ENCODE measurements at regions not wholly inside any gene's neighbourhood (a gene's known extent, or its start where the extent isn't known, plus 50 kb on each side); places are given as distances from the start of the nearest gene placed in this dataset.

DNA sequence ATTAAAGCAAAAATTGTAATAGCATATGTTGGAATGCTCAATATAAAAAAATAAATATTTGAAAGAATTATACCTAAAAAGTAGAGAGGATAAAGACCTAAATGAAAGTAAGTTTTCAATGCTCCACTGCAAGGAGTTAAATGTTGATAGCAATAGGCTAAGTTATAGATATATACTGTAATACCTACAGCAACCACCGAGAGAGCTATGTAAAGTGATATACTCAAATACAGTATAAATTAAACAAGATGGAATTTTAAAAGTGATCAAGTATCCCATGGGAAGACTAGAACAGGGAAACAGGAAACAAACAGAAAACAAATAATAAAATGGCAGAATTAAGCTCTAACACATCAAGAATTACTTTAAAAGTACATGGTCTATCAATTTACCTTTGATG, 73.9 kb downstream of the CASP3 start:
- no peak for DNase-seq (ENCODE audit: low read depth in 1 of 2, low spot score in 1 of 2)

DNA sequence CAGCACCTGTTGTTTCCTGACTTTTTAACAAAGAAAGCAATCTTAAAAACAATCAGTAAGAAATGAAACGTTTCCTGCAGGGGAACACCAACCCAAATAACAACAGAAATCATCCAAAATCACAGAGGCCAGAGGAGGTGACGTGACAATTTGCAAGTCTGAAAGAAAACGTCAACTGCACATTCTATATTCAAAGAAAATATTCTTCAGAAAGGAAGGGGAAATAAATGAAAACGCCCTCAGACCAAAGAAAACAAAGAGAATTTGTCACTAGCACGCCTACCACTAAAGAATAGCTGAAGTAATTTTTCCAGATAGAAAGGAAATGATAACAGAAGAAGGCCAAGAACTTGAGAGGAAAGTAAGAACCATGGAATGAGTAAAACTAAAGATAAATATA, 74.4 kb downstream of the CASP3 start:
- DNase-seq (ENCODE audit: low read depth in 1 of 2, low spot score in 1 of 2), result peak in 1 of 2 donors; percentile 7

DNA sequence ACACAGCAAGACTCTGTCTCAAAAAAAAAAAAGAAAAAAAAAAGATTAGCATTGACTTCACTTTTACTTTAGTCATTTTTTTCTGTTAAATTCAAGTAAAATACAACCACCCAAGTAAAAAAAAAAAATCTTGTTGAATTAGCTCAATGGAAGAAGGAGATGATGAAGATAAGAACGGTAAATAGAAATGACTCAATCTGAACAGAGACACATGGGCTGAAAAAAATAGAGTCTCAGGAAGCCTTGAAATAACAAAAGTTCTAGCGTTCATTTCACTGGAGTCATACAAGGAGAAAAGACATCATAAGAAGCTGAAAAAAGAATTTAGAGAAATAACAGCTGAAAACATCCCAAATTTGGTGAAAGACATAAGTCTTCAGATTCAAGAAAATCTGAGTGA, 75.5 kb downstream of the CASP3 start:
- DNase-seq (ENCODE audit: low read depth in 1 of 2, low spot score in 1 of 2), result no peak

DNA sequence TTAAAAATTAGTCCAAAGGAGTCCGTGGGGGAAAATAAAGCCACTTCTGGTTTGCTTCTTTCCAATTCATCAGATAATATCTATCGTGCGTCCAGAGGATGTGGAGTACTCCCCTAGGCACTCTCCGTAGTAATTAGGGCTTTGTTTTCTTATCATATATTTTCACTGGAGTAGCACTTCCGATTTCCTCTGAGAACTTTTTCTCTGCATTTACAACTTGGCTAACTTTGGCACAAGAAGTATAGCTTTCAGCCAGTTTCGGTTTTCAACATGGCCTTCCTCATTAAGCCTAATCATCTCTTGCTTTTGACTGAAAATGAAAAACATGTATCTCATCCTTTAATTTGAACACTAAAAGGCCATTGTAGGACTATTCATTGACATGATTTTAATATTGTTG, 80.5 kb downstream of the CASP3 start:
- no peak for DNase-seq (ENCODE audit: low read depth in 1 of 2, low spot score in 1 of 2)

DNA sequence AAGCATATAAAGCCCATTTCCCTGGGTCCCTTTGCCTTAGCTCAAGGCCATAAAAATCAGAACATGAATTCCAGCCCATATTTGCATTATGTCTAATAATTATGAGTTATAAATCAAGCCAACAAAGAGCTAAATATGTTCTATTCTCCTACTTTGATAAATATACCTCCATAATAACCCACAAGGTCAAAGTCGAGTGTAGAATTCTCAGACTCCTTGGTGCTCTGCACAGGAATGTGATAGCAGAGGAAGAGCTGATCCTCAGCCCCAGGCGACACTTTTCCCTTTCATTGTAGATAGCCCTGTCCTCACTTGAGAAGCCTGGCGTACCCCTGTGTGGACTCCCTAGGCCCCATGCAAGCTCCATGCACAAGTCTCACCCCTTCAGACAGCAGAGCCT, 85.6 kb downstream of the CASP3 start:
- no peak for DNase-seq (ENCODE audit: low read depth in 1 of 2, low spot score in 1 of 2)

DNA sequence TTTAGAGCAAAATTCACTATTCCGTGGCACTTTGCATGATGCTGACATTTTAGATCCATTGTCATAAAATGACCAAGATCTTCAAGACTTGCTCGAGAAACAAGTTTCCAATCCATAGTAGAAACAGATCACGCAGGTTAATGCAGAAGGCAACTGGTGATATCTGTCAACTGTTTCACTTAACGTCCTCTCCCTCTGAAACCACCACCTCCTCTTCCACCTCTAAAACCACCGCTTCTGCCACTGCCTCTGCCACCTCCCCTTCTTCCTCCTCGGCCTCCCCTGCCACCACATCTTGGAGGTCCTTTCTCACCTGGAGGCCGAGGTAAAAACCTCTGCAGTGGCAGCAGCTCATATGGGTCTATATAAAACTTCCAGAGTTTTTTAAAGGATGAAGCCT, 84.6 kb upstream of the IRF2 start:
- no peak for DNase-seq (ENCODE audit: low read depth in 1 of 2, low spot score in 1 of 2)

DNA sequence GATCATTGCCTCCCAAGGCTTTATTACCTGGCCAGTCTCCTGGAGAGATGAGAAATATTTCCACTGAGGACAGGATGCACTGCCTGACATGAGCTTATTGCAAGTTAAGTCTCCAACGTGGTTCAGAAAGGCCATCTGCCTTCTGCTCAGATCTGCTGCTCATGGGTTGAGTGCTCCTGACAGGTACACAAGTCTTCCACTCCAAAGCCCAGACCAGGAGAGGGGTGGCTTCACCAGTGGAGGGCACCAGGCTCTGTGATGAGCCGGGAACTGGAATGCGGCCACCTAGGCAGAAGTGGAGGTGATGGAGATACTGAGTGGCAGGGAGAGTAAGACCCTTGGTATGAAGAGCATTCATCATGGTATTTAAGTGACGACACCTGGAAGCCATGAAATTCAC, 79.5 kb upstream of the IRF2 start:
- no peak for DNase-seq (ENCODE audit: low read depth in 1 of 2, low spot score in 1 of 2)

DNA sequence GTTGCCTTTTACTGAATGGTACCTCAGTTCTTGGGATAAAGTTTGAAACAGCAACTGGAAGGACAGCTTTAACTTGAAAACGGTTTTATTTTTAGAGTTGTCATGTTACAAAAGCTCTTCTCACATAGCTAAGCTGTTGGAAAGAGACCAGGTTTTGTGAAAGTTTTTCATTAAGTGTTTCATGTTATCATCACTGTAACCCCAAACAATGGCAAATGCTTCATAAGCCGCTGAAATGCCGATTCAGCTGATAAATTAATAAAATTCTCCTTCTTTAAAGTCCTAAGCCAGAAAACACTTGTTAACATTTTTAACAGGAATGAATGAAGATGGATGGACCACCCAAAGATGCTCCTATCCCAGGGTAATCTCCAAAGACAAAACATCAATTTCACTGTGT, 76.1 kb upstream of the IRF2 start:
- no peak for DNase-seq (ENCODE audit: low read depth in 1 of 2, low spot score in 1 of 2)

DNA sequence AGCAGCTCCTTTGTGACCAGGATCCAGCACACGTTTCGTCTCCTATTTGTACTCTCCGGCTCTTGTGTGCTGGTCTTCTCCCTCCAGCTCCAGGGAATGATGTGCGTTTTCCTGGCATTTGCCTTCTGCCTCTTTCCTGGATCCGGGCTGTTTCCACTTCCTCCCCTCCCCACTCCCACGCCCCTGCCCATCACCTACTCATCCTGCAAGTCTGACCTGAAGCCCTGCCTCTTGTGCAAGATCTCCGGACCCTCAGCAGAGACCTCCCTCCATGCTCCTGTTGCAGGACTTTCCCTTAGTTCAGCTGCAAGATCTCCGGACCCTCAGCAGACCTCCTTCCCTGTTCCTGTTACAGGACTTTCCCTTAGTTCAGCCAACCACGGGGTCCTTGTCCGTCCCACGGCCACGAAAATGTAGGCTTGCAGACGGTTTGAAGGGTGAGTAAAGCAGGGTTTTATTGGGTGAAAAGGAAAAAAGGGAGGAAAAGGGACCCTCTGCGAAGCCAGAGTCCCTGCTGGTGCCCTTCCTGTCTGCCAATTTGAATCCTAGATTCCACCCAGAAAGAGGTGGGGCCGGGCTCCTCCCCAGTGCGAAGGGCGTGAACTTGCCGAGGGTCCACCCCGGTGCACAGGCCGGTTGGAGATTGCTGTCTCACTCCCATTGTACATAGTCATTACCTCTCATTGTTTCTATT, 74.4 kb upstream of the IRF2 start:
- no peak for DNase-seq (ENCODE audit: low read depth in 1 of 2, low spot score in 1 of 2)

DNA sequence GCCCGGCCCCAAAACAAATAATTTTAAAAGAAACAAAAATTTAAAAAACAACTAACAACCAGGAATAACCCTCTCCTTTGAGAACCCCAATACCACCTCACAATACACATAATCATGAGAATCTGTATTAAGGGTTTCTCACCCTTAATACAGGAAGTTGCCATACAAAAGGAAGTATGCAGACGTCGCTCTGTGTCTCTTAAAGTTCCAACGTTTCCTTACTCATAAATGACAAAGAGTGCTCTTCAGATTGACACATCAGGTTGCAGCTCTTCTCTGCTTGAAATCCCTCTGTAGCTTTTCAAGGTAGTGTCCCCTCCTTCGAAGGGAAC, 73.9 kb upstream of the IRF2 start:
- no peak for DNase-seq (ENCODE audit: low read depth in 1 of 2, low spot score in 1 of 2)

DNA sequence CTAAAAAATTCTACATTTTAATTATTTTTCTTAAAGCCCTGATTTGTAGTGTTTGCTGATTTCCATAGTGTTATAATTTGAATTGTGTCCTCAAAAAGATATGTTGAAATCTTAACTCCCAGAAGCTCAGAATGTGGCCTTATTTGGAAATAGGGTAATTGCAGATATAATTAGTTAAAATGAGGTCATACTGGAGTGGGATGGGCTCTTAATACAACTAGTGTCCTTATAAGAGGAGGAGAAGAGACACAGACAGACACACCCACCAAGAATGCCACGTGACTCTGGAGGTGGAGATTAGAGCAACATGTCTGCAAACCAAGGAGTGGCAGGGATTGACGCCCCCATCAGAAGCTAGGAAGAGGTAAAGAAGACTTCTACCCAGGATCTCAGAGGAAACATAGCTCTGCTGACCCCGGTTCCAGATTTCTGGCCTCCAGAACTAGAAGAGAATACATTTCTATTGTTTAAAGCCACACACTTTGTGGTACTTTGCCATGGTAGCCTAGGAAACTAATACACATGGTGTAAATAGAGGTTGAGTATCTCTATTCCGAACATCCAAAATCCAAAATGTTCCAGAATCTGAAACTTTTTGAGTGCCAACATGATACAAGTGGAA, 70.5 kb upstream of the IRF2 start:
- no peak for DNase-seq (ENCODE audit: low read depth in 1 of 2, low spot score in 1 of 2)

DNA sequence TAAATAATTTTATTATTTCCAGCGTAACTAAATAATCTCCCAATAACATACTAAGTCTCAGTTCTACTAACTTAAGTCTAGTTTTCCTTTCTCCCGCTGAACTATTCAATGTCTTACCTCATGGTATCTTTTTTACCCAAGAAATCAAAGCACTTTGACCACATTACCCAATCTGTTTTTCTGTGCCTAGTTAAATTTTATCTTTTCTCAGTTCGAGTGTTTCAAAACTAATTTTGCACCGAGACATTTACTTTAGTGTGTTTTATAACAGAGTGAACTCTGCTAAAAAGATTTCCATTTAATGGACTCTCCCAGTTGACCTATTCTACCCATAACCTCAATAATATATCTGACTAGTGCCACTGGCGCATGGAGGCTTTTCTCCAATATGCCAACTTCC, 67.6 kb upstream of the IRF2 start:
- no peak for DNase-seq (ENCODE audit: low read depth in 1 of 2, low spot score in 1 of 2)

DNA sequence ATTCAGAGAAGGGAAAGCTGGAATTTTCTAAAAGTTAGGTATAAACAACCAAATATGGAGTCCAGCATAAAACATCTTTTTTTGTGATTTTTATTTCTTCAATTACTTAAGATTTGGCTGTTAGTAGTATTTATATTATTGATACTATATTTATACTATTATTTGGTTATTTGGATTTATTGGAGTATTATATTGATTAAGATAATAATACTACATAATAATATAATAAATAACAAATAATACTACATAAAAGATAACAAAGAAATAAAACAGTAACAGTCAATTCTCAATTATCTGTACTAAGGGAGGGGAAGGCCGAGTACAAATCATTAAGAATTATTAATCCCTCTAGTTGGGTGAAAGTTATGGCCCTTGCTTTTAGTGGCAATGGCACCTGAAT, 66.0 kb upstream of the IRF2 start:
- no peak for DNase-seq (ENCODE audit: low read depth in 1 of 2, low spot score in 1 of 2)

DNA sequence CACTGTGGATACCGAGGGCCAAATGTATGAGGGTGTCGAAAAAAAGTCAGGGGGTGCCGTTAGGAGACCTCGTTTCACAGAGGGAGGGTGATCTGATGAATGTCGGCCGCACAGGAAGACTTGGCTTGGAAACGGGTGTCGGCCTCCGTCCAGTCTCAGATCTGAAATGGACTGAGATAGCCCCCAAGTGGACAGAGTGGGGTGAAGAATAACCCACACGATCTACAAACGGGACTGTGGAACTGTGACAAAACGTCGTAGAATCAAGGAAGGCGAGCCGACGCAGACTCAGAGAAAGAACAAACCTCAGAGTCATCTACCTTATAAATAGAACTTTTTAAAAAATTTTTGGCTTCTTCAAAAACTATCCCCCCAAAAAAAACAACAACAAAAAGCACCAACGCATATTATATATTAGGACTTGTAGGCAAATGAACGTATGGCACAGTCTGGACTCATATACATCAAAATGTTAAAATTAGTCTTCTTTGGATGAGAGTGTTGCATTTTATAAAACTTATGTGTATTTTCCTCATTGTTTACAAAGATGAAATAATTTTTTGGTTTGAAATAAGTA, 63.8 kb upstream of the IRF2 start:
- peak; percentile 16 to 48 for DNase-seq (ENCODE audit: low read depth in 1 of 2, low spot score in 1 of 2)

DNA sequence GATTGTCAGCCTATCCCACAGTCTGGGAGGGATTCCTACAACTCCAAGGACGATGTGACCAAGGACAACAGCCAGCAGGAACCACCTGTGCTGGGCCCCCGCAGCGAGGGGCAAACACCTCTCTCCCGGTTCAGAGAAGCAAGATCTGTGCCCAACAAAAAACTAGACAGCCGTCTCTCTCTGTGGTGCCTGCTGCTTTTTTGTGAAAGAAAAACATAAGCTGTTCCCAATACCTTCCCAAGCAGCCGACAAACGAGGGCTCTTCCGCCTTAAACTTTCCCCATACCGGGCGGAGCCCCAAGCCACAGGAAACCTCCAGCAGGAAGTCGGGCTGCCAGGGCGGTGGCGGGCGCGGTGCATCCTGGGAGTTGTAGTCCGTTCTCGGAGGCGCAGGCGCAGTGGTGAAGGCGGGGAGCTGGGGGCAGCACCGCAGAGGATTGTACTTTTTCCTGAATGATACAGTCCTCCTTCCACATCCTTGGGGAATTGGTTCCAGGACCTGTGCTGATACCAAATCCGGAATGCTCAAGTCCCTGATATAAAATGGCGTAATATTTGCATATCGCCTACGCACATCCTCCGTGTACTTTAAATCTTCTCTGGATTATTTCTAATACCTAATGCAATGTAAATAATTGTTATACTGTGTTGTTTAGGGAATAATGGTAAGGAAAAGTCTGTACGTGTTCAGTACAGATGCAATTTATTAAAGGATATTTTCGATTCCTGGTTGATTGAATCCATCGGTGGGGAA, 63.1 kb upstream of the IRF2 start:
- DNase-seq (ENCODE audit: low read depth in 1 of 2, low spot score in 1 of 2), result peak; percentile 82 to 90

DNA sequence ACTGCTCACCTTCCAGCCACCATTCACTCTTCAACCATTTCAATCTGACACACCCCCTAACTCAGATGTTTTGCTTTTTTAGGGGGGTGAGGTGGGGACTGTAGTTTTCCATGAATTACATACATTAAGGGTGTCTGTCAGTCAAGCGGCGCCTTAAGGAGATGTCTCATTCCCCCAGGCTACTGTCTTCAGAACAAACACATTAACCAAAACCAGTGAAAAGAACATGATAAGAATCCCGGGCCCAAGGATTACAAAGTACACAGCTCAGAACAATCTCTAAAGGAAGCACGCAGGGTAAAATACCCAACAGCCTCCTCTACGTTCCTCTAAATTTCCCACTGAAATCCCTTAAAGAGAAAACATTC, 62.5 kb upstream of the IRF2 start:
- no peak for DNase-seq (ENCODE audit: low read depth in 1 of 2, low spot score in 1 of 2)

DNA sequence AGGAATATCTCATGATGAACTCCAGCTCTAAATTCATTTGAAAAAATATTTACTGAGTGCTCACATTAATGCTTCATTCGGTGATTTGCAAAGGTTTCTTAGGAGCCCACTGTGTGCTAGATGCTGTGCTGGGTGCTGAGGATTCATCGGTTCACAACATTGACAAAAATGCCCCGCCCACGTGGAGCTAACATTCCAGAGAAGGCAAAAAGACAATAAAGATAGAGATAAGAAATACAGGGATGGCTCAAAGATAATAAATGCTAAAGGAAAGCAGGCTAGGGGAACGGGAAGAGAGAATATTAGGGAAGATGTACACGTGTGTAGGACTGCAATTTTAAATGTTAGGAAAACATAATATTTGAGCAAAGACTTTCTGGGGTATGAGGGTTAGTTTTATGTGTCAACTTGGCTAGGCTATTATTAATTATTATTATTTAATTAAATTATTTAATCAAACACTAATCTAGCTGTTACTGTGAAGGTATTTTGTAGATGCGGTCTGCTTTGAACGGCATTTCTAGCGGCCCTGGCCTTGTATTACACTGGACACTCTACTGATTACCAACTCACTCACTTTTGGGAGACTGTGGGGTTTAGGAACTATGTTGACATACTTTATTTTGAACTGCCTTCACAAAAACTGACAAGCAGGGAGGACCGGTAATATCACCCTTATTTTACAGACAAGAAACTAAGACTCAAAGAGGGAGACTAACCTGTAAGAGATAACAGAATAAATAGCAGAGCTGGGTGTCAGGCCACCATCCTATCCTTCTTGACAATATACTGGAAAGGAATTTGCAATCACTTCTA, 61.9 kb upstream of the IRF2 start:
- no peak for DNase-seq (ENCODE audit: low read depth in 1 of 2, low spot score in 1 of 2)

DNA sequence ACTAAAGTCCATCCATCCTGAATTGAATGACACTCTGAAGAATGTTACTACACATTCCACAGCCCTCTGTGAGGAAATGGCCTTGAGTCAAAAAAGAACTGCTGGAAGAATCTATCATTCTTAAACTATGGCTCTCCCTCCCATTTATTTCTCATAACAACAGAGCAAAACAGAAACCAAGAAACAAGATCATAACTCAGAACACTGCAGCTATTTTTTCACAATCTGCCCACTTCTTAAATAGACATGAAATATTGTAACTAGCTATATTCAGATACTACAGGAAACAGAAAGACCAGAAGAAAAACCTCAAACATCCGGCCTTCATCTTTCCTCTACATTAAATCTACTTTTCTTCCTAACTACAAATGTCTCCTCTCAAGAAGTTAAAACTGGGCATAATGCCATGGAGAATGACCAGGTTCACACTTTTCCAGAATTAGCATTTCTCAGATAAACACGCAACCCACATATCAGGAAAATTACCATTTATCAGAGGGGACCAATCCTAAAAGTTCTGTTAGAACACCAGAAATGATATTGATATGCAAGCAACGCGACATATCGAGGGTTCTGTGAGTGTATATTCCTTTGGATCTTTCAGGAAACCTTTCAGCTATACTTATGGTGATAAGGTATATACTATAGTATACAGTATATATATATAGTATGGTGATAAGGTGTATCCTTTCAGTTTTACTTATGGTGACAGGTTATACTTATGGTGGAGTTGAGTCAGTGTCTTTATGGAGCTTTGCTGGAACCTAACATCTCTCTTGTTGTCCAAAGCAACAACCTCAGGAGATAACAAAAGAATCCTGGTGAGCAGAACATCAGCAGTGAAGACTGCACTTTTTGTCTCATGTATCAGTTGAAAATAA, 60.4 kb upstream of the IRF2 start:
- no peak for DNase-seq (ENCODE audit: low read depth in 1 of 2, low spot score in 1 of 2)

DNA sequence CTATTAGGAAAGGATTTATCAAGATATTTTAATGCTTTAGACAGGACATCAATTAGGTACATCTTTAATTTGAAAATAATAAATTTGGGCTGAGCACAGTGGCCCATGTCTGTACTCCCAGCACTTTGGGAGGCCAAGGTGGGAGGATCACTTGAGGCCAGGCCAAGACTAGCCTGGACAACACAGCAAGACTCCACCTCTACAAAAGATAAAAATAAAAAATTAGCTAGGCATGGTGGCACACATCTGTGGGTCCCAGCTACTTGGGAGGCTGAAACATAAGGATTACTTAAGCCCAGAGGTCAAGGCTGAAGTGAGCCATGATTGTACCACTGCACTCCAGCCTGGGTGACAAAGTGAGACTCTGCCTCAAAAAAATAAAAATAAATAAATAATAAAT, 59.6 kb upstream of the IRF2 start:
- no peak for DNase-seq (ENCODE audit: low read depth in 1 of 2, low spot score in 1 of 2)

DNA sequence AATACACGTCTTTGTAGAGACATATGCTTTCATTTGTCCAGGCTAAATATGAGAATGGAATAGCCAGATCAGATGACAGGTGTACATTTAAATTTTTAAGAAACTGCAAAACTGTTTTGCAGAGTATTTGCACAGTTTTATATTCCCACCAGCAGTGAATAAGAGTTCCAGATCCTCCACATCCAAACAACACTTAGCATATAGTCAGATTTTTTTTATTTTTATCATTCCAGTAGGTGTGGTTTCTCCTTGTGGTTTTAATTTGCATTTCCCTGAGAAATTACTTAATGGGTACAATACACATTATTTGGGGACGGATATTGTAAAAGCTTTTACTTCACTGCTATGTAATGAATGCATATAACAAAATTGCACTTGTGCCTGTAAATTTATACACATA, 56.7 kb upstream of the IRF2 start:
- no peak for DNase-seq (ENCODE audit: low read depth in 1 of 2, low spot score in 1 of 2)

DNA sequence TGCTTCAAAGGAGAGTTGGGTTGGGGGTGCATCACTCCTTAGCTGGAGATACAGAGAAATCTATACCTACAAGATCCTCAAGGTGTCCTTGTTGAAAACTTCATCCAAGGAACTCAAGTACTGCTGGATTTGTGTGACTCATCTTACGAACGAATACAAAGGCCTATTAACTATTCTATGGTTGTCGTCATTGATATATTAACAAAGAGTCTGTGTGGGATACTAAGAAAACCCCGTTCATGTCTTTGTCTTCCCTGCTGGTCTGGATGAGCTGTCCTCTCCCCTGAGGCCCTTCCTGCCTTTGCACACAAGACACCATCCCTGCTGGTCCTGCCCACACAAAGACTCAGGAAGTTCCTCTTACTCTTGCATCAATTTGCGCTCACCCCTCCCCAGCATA, 54.9 kb upstream of the IRF2 start:
- no peak for DNase-seq (ENCODE audit: low read depth in 1 of 2, low spot score in 1 of 2)
